K562 (cell line): ENCODE measurements at regions not wholly inside any gene's neighbourhood (a gene's known extent, or its start where the extent isn't known, plus 50 kb on each side); places are given as distances from the start of the nearest gene placed in this dataset.

ENCODE experiments used
- ATAC-seq: fragments of 200-7000 bp; cut with Tn5 transposase; 3 replicates; pipeline ENCODE4 v1.9.1; 2020; ENCODE audit warnings: moderate library complexity
- BruUV-seq: library from RNA; stranded (reverse); fragments of 400-500 nt; replicated peaks from 2 replicates; lab custom pipeline; 2021; lab: Mats Ljungman, UMichigan
- CTCF ChIA-PET: fragments of 300-600 bp; formaldehyde crosslinking; extraction: SDS; loops from one replicate; lab custom pipeline; 2021; ENCODE audit warnings: low intra/inter-chr PET ratio; lab: Yijun Ruan, JAX
- POLR2A ChIA-PET: fragments of 300-600, 350-650 bp; sonication (Branson Sonifier 250); formaldehyde crosslinking; extraction: SDS; loops from one replicate; lab custom pipeline; 2021; ENCODE audit warnings: antibody characterized with exemption, inconsistent platforms; lab: Yijun Ruan, JAX
- DNase-seq, 4 experiments: peaks; one replicate each; pipeline versions ENCODE4 v3.0.0 to v3.0.0-alpha.2; 2011 to 2018; ENCODE audit warnings: low spot score in 3 of 4, mixed read lengths in 3 of 4; ENCODE audit errors: extremely low read depth in 1 of 4
- FAIRE-seq: peaks from 2 replicates; lab custom pipeline; 2011; peaks lifted over from hg19 to GRCh38; lab: Jason Lieb, UNC
- H2AFZ ChIP-seq: 2 replicates; pipeline ENCODE4 v1.6.0; 2011; ENCODE audit warnings: low read depth, low read length, control low read depth, inconsistent platforms
- H3K27ac ChIP-seq: fragments of 200-600 bp; 3 replicates; pipeline ENCODE4 v1.8.0; 2011; ENCODE audit warnings: low read depth, mild to moderate bottlenecking, control low read depth, inconsistent platforms, low read length, moderate library complexity, mixed read lengths; ENCODE audit errors: extremely low read depth
- H3K27me3 ChIP-seq, 2 experiments: fragments of 300-600 bp in 1 of 2; 2 replicates in 1 of 2; 3 replicates in 1 of 2; pipeline versions ENCODE4 v1.6.0 to v1.8.0; 2011; ENCODE audit warnings: inconsistent platforms in 2 of 2, low read length in 2 of 2, mild to moderate bottlenecking in 1 of 2, mixed read lengths in 1 of 2, moderate library complexity in 1 of 2; ENCODE audit not compliant: control insufficient read depth in 2 of 2, insufficient read depth in 2 of 2
- H3K36me3 ChIP-seq: fragments of 300-600 bp; 3 replicates; pipeline ENCODE4 v1.8.0; 2011; ENCODE audit warnings: mild to moderate bottlenecking, low read length, inconsistent platforms; ENCODE audit not compliant: control insufficient read depth, insufficient read depth
- H3K4me1 ChIP-seq, 2 experiments: fragments of 200-600 bp in 1 of 2; replicated peaks in 1 of 2; 2 replicates in 1 of 2; 3 replicates in 1 of 2; pipeline versions ENCODE4 v1.5.1 to v1.8.0; 2011; ENCODE audit warnings: inconsistent platforms in 2 of 2, low read length in 2 of 2, mild to moderate bottlenecking in 1 of 2, mixed read lengths in 1 of 2, moderate library complexity in 1 of 2; ENCODE audit not compliant: control insufficient read depth in 2 of 2, insufficient read depth in 2 of 2
- H3K4me2 ChIP-seq: 2 replicates; pipeline ENCODE4 v1.6.1; 2011; ENCODE audit warnings: low read length, control low read depth, inconsistent platforms, mixed read lengths; ENCODE audit not compliant: insufficient read depth
- H3K4me3 ChIP-seq: fragments of 200-600 bp; sonication (generic), shearing (Covaris generic); 2 replicates; pipeline ENCODE4 v1.5.1; 2016; ENCODE audit warnings: control low read depth, inconsistent platforms
- H3K79me2 ChIP-seq: fragments of 200-600 bp; 3 replicates; pipeline ENCODE4 v1.8.0; 2011; ENCODE audit warnings: low read length, inconsistent platforms; ENCODE audit not compliant: control insufficient read depth, insufficient read depth
- H3K9ac ChIP-seq, 2 experiments: 2 replicates each; pipeline versions ENCODE4 v1.6.0 to v1.6.1; 2011; ENCODE audit warnings: low read depth in 2 of 2, low read length in 2 of 2, control low read depth in 1 of 2, inconsistent platforms in 1 of 2, mild to moderate bottlenecking in 1 of 2, mixed read lengths in 1 of 2; ENCODE audit not compliant: insufficient read depth in 1 of 2
- H3K9me1 ChIP-seq: one replicate; pipeline ENCODE4 v1.6.0; 2011; ENCODE audit warnings: inconsistent platforms, mild to moderate bottlenecking, low read length, moderate library complexity; ENCODE audit not compliant: control insufficient read depth, insufficient read depth
- H3K9me3 ChIP-seq: replicated peaks from 2 replicates; pipeline ENCODE4 v1.5.1; 2011; ENCODE audit warnings: low read depth, low read length, inconsistent platforms; ENCODE audit not compliant: control insufficient read depth, insufficient read depth
- H4K20me1 ChIP-seq: replicated peaks from 2 replicates; pipeline ENCODE4 v1.6.1; 2011; ENCODE audit warnings: low read length, inconsistent platforms, mixed read lengths; ENCODE audit not compliant: control insufficient read depth, insufficient read depth
- AFF4 ChIP-seq: sonication (generic); formaldehyde crosslinking; IDR thresholded peaks from 2 replicates; pipeline ENCODE4 v1.8.0; 2023; ENCODE audit warnings: mild to moderate bottlenecking, missing genetic modification reagents
- CTBP1 ChIP-seq: fragments of 450-650 bp; IDR thresholded peaks from 2 replicates; pipeline ENCODE4 v1.6.1; 2016; ENCODE audit warnings: borderline replicate concordance
- HDAC3 ChIP-seq: fragments of 450-650 bp; IDR thresholded peaks from 2 replicates; pipeline ENCODE4 v1.6.1; 2018; ENCODE audit warnings: borderline replicate concordance, mild to moderate bottlenecking, moderate library complexity; ENCODE audit not compliant: partially characterized antibody
- JUNB ChIP-seq: fragments of 450-650 bp; formaldehyde crosslinking; conservative IDR thresholded peaks from 2 replicates; pipeline ENCODE4 v1.4.0; 2020; ENCODE audit warnings: mild to moderate bottlenecking
- LARP7 ChIP-seq: fragments of 450-650 bp; IDR thresholded peaks from 2 replicates; pipeline ENCODE4 v1.6.1; 2016
- MAFF ChIP-seq: IDR thresholded peaks from 2 replicates; pipeline ENCODE4 v1.6.1; 2012; ENCODE audit warnings: low read length, improper control_type of control experiment
- RBM25 ChIP-seq: fragments of 200-400 bp; formaldehyde crosslinking; IDR thresholded peaks from 2 replicates; pipeline ENCODE4 v1.6.1; 2018; ENCODE audit warnings: low read length, low read depth, moderate library complexity; ENCODE audit not compliant: severe bottlenecking
- SIN3B ChIP-seq: fragments of 450-650 bp; IDR thresholded peaks from 2 replicates; pipeline ENCODE4 v1.6.1; 2017; ENCODE audit warnings: low read depth, mild to moderate bottlenecking, moderate library complexity
- SMARCA5 ChIP-seq: fragments of 450-650 bp; IDR thresholded peaks from 2 replicates; pipeline ENCODE4 v1.6.1; 2016
- ZKSCAN8 ChIP-seq: fragments of 200-800 bp; sonication (Bioruptor generic); IDR thresholded peaks from 2 replicates; pipeline ENCODE4 v1.6.1; 2016; ENCODE audit warnings: missing genetic modification characterization, missing compliant biosample characterization
- ZNF277 ChIP-seq: fragments of 250-450 bp; sonication (Bioruptor Pico); IDR thresholded peaks from 2 replicates; pipeline ENCODE4 v1.8.0; 2022; ENCODE audit warnings: inconsistent platforms, mild to moderate bottlenecking, moderate library complexity, borderline replicate concordance
- ZNF280B ChIP-seq: fragments of 250-450 bp; sonication (Bioruptor Pico); IDR thresholded peaks from 2 replicates; pipeline ENCODE4 v1.5.1; 2021; ENCODE audit warnings: mild to moderate bottlenecking
- ZNF444 ChIP-seq: fragments of 250-450 bp; sonication (Bioruptor Pico); IDR thresholded peaks from 2 replicates; pipeline ENCODE4 v1.4.0; 2020; ENCODE audit warnings: mild to moderate bottlenecking, moderate library complexity
- ZNF766 ChIP-seq: fragments of 200-800 bp; sonication (Bioruptor generic); conservative IDR thresholded peaks from 2 replicates; pipeline ENCODE4 v1.6.1; 2016; ENCODE audit warnings: missing genetic modification characterization, missing compliant biosample characterization
- WGBS: fragments of 100-300 bp; shearing (Covaris generic); methylation state at CpG from one replicate; pipeline ENCODE4 v1.1.6; 2016; ENCODE audit warnings: low coverage, mixed read lengths; ENCODE audit not compliant: insufficient coverage; ENCODE audit errors: missing lambda C conversion rate; 5-methylcytosine and 5-hydroxymethylcytosine counted together
- in situ Hi-C: fragments of 300-500 bp; cut with MboI; formaldehyde crosslinking; loops from 4 replicates; pipeline ENCODE4 v1.15.0; 2018; ENCODE audit warnings: inconsistent platforms, mixed read lengths
- intact Hi-C: fragments of 100-400 bp; cut with micrococcal nuclease; formaldehyde crosslinking; loops from 2 replicates; pipeline ENCODE4 v1.14.2; 2022

GRCh38 chr9:12908895-12909294, 134.1 kb downstream of the LURAP1L start:
- no peak overlapping the region for H3K27ac ChIP-seq
- FAIRE-seq = no peak

More at GRCh38 chr9:12908895-12909294, 134.1 kb downstream of the LURAP1L start:
- POLR2A ChIA-PET = no interaction called here
- no peaks in the 10 kb centered on the region for H3K79me2 ChIP-seq
- intact Hi-C loops = no loop called here
- no peaks in the 10 kb centered on the region for H3K9me1 ChIP-seq
- no peak overlapping the region for H3K4me3 ChIP-seq
- ATAC-seq (no peak), DNase-seq (no peak)
- no peak overlapping the region for H2AFZ ChIP-seq
- no TSS peak for BruUV-seq
- in situ Hi-C loops = no loop called here
- WGBS = 0% methylated on average over 3 of the region's 3 CpGs
- H3K4me2 ChIP-seq = no peak overlapping the region
- H3K36me3 ChIP-seq = no peaks in the 10 kb centered on the region
- H3K9ac ChIP-seq = no peak overlapping the region
- CTCF ChIA-PET = no interaction called here
- no peaks in the 10 kb centered on the region for H3K4me1 ChIP-seq
- no peaks in the 10 kb centered on the region for H3K9me3 ChIP-seq
- H4K20me1 ChIP-seq = no peaks in the 10 kb centered on the region
- no peaks in the 10 kb centered on the region for H3K27me3 ChIP-seq
- TF ChIP-seq ZNF766 (no peak), SIN3B (no peak), ZNF444 (CRISPR knock-in tag) (no peak), SMARCA5 (no peak), ZNF280B (no peak), LARP7 (no peak), JUNB (CRISPR knock-in tag) (no peak), RBM25 (no peak), ZNF277 (CRISPR knock-in tag) (no peak), HDAC3 (no peak), AFF4 (no peak), MAFF (no peak), ZKSCAN8 (CRISPR knock-in tag) (no peak), CTBP1 (no peak)
